ENCODE measurements at regions not wholly inside any gene's neighbourhood (a gene's known extent, or its start where the extent isn't known, plus 50 kb on each side); places are given as distances from the start of the nearest gene placed in this dataset.
"Not testable (repeated sequence)": the region's sequence is repeated elsewhere in the genome, so short reads cannot be mapped to it uniquely, and the experiment has no call there.

DNA sequence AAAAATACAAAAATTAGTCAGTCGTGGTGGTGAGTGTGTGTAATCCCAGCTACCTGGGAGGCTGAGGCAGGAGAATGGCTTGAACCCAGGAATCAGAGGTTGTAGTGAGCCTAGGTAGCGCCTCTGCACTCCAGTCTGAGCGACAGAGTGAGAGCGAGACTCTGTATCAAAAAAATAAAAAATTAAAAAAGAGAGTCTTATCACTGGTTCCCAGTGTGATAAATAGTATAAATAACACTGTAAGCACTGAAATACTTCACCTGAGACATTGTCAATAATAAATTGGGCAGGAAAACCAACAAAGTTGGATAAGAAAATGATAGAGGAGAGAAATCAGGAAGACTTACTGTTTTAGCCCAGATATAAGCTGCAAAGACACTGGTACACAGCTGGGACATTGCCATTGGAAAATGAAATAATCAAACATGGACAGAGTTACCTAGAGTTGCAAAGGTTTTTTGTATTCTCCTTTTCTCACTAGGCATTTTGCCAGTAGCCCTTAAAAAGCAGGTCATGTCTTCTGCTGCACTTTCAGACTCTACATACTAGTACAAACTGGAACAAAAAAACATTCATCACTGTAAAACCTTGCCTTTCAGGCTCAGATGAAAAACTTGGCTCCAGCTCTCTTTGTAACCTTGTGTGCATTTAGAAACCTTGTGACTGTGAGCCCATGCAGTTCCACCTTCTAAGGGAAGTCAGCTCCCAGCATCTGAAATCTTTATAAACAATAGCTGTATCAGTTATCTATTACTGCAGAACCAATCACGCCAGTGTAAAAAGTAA lies 55.0 kb upstream of the PPP1R2C start:
- DNase-seq (ENCODE audit: extremely low read depth, low read depth) = no peak
- TF ChIP-seq, protein P1, sequence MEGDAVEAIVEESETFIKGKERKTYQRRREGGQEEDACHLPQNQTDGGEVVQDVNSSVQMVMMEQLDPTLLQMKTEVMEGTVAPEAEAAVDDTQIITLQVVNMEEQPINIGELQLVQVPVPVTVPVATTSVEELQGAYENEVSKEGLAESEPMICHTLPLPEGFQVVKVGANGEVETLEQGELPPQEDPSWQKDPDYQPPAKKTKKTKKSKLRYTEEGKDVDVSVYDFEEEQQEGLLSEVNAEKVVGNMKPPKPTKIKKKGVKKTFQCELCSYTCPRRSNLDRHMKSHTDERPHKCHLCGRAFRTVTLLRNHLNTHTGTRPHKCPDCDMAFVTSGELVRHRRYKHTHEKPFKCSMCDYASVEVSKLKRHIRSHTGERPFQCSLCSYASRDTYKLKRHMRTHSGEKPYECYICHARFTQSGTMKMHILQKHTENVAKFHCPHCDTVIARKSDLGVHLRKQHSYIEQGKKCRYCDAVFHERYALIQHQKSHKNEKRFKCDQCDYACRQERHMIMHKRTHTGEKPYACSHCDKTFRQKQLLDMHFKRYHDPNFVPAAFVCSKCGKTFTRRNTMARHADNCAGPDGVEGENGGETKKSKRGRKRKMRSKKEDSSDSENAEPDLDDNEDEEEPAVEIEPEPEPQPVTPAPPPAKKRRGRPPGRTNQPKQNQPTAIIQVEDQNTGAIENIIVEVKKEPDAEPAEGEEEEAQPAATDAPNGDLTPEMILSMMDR (IDR thresholded peaks at IDR 0.05; ENCODE audit: low read depth, low read length) = no peak

DNA sequence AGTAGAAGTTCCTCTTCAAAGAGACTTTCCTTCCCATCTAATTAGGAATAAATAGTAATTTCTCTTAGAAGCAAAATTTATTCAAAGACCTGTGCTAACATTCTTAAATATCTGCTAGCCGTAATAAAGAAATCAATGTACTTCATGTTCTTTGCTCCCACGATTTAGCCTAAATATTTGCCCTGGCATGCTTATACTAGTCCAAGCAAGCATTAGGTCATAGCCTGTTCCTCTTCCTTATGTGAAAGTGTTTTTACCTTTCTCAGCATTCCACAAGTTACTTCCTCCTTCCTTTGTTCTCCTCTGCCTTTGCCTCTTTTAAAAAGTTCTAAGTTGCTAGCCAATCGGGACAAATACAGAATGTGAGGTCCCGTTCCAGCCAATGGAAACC lies 55.6 kb upstream of the PPP1R2C start:
- DNase-seq (ENCODE audit: extremely low read depth, low read depth) = not testable (repeated sequence)

DNA sequence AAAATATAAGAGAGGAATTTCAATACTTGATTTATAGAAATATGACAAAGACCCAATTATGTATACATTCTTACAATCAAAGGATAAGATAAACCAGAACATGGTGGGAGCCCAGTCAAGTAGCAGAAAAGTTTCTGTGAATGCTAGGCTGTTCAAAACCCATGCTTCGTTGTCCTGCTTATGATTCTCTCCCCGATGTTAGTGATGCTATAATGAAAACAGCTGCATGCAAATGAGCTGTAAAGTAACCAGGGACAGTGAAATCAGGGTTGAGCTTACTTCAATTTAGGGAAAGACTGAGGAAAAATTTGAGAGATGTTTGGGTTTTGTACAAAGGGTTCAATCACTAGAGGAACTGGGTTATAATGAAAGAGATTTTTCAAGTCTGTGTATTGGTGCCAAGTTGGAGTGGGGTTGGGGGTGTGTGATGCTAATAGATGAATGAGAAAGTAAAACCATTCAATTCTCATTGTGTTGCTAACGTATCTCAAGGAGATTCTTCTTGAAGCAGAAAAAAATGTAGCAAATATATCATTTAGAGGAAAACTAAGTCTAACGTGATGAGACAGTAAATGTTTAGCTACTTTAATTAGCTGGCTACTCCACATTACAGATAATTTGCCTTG lies 59.3 kb upstream of the PPP1R2C start:
- TF ChIP-seq, protein P1 (IDR thresholded peaks at IDR 0.05; ENCODE audit: low read depth, low read length) = no peak
- no peak for DNase-seq (ENCODE audit: extremely low read depth, low read depth)

DNA sequence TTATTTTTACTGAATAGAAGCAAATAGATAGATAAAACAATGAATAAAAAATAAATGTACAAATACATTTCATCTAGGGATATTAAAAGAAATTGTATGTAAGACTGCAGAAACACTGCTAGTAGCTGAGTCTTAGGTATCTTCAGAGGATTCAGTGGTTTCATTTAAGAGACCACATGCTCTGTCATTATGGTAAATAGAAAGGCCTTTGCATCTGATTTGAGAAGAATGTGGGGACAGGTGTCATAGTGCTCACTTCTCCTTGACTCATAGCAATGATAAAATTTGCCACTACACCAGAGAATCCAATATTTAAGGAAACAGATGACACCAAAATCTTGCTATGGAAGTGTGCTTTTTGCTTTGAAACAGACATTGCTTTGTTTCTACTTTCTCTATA lies 59.8 kb upstream of the PPP1R2C start:
- TF ChIP-seq, protein P1 (IDR thresholded peaks at IDR 0.05; ENCODE audit: low read depth, low read length) = no peak
- no peak for DNase-seq (ENCODE audit: extremely low read depth, low read depth)

DNA sequence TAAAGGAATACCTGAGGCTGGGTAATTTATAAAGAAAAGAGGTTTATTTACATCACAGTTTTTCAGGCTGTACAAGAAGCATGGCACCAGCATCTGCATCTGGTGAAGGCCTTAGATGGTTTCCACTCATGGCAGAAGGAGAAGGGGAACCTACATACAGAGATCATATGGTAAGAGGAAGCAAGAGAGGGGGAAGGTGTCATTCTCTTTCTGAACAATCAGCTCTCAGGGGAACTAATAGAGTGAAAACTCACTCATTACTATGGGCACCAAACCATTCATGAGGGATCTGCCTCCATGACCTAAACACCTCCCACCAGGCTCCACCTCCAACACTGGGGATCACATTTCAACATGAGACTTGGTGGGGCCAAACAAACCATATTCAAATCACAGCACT lies 61.7 kb upstream of the PPP1R2C start:
- TF ChIP-seq, protein P1 (IDR thresholded peaks at IDR 0.05; ENCODE audit: low read depth, low read length) = no peak
- no peak for DNase-seq (ENCODE audit: extremely low read depth, low read depth)

DNA sequence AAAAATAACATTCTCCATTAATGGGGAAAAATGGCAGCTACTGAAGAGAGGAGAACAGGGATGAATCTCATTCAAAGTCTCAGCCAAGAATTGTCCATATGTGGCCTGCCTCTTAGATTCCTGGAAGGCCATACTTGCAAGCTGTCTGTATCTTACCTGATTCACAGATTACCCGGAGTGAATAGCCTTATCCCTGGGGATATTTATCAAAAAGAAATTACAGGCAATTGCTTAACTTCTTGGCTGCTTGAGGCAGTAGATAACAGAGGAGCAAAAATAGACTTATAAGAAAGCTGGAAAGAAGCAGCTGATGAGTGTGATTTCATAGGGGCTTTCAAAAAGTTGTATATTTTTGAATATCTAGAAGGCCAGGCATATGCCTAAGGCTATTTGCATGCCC lies 68.8 kb upstream of the PPP1R2C start:
- TF ChIP-seq, protein P1 (IDR thresholded peaks at IDR 0.05; ENCODE audit: low read depth, low read length) = no peak
- no peak for DNase-seq (ENCODE audit: extremely low read depth, low read depth)

DNA sequence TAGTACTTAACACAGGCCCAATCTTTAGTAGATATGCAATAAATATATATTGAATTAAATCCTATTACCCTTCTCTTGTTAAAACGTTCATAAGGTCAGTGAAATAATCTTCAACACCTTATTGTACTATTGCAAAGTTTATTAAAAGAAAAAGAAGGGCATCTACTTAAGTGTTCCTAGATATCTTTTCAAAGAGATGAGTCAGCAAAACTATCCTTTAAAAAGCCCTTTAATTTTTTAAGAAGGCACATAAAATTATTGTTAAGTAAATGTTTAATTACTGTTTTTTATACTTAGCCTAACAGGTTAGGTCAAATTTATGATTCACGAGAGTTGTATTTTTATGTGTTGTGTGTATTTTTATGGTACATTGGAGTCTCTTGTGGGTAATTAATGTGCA lies 77.3 kb upstream of the PPP1R2C start:
- DNase-seq (ENCODE audit: extremely low read depth, low read depth) = no peak

More for the DNA sequence above, 77.3 kb upstream of the PPP1R2C start:
- TF ChIP-seq, protein P1 (IDR thresholded peaks at IDR 0.05; ENCODE audit: low read depth, low read length) = no peak

Measured in AG09319 (cell line).